WTC11 (cell line): ENCODE measurements at regions not wholly inside any gene's neighbourhood (a gene's known extent, or its start where the extent isn't known, plus 50 kb on each side); places are given as distances from the start of the nearest gene placed in this dataset.

Experiments used
- ELF4 ChIP-seq: sonication (generic); formaldehyde crosslinking; IDR thresholded peaks from 2 replicates; pipeline ENCODE4 v1.8.1; 2022; ENCODE audit warnings: low read depth, mild to moderate bottlenecking, moderate library complexity, missing genetic modification reagents
- ETV6 ChIP-seq: sonication (generic); formaldehyde crosslinking; IDR thresholded peaks from 2 replicates; pipeline ENCODE4 v1.8.1; 2022; ENCODE audit warnings: mild to moderate bottlenecking, missing genetic modification reagents
- KAT7 ChIP-seq: sonication (generic); formaldehyde crosslinking; IDR thresholded peaks from 2 replicates; pipeline ENCODE4 v1.8.1; 2023; ENCODE audit warnings: missing genetic modification reagents, mild to moderate bottlenecking, borderline replicate concordance
- NFATC4 ChIP-seq: fragments of 250-450 bp; sonication (Bioruptor Pico); IDR thresholded peaks from 2 replicates; pipeline ENCODE4 v1.9.0; 2021; ENCODE audit warnings: mild to moderate bottlenecking
- TP53 ChIP-seq: sonication (generic); formaldehyde crosslinking; IDR thresholded peaks from 2 replicates; pipeline ENCODE4 v1.8.1; 2023; ENCODE audit warnings: mild to moderate bottlenecking, missing genetic modification reagents
- TF ChIP-seq, protein P1 (sequence below): fragments of 200-600 bp; IDR thresholded peaks from 2 replicates; pipeline ENCODE4 v1.8.0; 2022; ENCODE audit warnings: antibody characterized with exemption
- TF ChIP-seq, protein P2 (sequence below): sonication (generic); formaldehyde crosslinking; IDR thresholded peaks from 2 replicates; pipeline ENCODE4 v1.8.0; 2022; ENCODE audit warnings: mild to moderate bottlenecking, missing genetic modification reagents

DNA sequence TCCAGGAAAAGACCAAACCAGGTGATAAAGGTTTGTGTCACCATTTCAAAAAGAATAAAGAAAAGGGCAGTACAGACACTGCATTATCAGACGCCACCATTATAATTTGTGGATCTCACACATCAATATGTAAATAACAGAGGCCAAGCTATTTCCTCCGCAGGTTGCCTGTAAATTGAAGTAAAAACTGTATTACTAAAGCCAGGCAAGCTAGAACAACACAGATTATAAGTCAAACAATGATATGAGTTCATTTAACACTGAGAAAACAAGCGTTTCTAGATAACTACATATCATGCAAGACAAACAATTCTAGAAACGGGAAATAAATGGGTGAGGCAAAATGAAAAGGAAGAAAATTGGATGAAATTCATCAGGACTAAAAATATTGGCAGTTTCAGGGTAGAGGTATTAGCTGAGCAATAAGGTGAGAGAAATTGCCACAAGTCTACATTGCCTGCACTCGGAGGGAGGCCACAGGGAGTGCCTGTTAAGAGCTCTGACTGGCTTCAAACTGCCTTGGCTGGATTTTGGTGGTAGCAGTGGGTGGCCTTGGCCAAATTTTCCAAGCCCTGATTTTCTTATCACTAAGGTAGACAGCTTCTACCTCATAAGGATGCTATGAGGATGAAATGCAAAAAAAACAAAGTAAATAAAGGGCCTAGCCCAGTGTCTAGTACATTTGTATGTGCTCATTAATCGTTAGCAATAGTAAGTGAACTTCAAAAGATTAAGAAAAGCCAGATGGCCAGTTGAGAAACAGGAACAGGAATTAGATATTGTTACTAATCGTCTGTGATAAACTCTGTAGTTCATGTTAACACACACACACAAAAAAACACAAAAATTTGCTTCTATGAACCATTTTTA lies 240.0 kb upstream of the NFE2L3 start:
- TF ChIP-seq, protein P1, sequence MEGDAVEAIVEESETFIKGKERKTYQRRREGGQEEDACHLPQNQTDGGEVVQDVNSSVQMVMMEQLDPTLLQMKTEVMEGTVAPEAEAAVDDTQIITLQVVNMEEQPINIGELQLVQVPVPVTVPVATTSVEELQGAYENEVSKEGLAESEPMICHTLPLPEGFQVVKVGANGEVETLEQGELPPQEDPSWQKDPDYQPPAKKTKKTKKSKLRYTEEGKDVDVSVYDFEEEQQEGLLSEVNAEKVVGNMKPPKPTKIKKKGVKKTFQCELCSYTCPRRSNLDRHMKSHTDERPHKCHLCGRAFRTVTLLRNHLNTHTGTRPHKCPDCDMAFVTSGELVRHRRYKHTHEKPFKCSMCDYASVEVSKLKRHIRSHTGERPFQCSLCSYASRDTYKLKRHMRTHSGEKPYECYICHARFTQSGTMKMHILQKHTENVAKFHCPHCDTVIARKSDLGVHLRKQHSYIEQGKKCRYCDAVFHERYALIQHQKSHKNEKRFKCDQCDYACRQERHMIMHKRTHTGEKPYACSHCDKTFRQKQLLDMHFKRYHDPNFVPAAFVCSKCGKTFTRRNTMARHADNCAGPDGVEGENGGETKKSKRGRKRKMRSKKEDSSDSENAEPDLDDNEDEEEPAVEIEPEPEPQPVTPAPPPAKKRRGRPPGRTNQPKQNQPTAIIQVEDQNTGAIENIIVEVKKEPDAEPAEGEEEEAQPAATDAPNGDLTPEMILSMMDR: no peak
- TF ChIP-seq TP53 (no peak), ETV6 (CRISPR knock-in tag) (no peak), ELF4 (no peak), NFATC4 (no peak), KAT7 (CRISPR knock-in tag) (no peak)
- TF ChIP-seq, protein P2, sequence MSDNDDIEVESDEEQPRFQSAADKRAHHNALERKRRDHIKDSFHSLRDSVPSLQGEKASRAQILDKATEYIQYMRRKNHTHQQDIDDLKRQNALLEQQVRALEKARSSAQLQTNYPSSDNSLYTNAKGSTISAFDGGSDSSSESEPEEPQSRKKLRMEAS (CRISPR knock-in tag): no peak
